Glutamatergic neuron (in vitro differentiated cells): ENCODE measurements at regions not wholly inside any gene's neighbourhood (a gene's known extent, or its start where the extent isn't known, plus 50 kb on each side); places are given as distances from the start of the nearest gene placed in this dataset.
"Not testable (repeated sequence)": the region's sequence is repeated elsewhere in the genome, so short reads cannot be mapped to it uniquely, and the experiment has no call there.

ENCODE experiments used
- DNase-seq: peaks from one replicate; pipeline ENCODE4 v3.0.0; 2022
- H3K27ac Mint-ChIP-seq: one replicate; pipeline ENCODE4 v1.8.0; 2020; ENCODE audit warnings: mild to moderate bottlenecking, mixed read lengths, inconsistent platforms; ENCODE audit not compliant: unreplicated experiment
- H3K27me3 Mint-ChIP-seq: one replicate; pipeline ENCODE4 v1.8.0; 2020; ENCODE audit warnings: mild to moderate bottlenecking, moderate library complexity, mixed read lengths, inconsistent platforms; ENCODE audit not compliant: unreplicated experiment
- H3K36me3 Mint-ChIP-seq: one replicate; pipeline ENCODE4 v1.8.0; 2020; ENCODE audit warnings: mild to moderate bottlenecking, mixed read lengths, inconsistent platforms; ENCODE audit not compliant: unreplicated experiment
- H3K4me1 Mint-ChIP-seq: one replicate; pipeline ENCODE4 v1.8.0; 2020; ENCODE audit warnings: mild to moderate bottlenecking, low read depth, mixed read lengths, inconsistent platforms; ENCODE audit not compliant: unreplicated experiment
- H3K4me3 Mint-ChIP-seq: one replicate; pipeline ENCODE4 v1.8.0; 2020; ENCODE audit warnings: mild to moderate bottlenecking, mixed read lengths, inconsistent platforms; ENCODE audit not compliant: unreplicated experiment
- H3K9me3 Mint-ChIP-seq: one replicate; pipeline ENCODE4 v1.8.0; 2020; ENCODE audit warnings: mild to moderate bottlenecking, moderate library complexity, mixed read lengths, inconsistent platforms; ENCODE audit not compliant: unreplicated experiment
- TF ChIP-seq, protein P1 (sequence below): fragments of 200-600 bp; sonication (generic); IDR thresholded peaks from one replicate; pipeline ENCODE4 v1.5.0; 2021; ENCODE audit not compliant: partially characterized antibody, unreplicated experiment

GRCh38 chr3:89955156-89955555 lies 847.7 kb downstream of the EPHA3 start:
- Mint-ChIP-seq H3K4me1 (peaks cover 3% of the 10 kb centered on the region), H3K27ac (no peak overlapping the region), H3K36me3 (no peaks in the 10 kb centered on the region), H3K9me3 (no peaks in the 10 kb centered on the region), H3K4me3 (no peak overlapping the region), H3K27me3 (no peaks in the 10 kb centered on the region)
- TF ChIP-seq, protein P1, sequence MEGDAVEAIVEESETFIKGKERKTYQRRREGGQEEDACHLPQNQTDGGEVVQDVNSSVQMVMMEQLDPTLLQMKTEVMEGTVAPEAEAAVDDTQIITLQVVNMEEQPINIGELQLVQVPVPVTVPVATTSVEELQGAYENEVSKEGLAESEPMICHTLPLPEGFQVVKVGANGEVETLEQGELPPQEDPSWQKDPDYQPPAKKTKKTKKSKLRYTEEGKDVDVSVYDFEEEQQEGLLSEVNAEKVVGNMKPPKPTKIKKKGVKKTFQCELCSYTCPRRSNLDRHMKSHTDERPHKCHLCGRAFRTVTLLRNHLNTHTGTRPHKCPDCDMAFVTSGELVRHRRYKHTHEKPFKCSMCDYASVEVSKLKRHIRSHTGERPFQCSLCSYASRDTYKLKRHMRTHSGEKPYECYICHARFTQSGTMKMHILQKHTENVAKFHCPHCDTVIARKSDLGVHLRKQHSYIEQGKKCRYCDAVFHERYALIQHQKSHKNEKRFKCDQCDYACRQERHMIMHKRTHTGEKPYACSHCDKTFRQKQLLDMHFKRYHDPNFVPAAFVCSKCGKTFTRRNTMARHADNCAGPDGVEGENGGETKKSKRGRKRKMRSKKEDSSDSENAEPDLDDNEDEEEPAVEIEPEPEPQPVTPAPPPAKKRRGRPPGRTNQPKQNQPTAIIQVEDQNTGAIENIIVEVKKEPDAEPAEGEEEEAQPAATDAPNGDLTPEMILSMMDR = no peak
- no peak for DNase-seq

DNA sequence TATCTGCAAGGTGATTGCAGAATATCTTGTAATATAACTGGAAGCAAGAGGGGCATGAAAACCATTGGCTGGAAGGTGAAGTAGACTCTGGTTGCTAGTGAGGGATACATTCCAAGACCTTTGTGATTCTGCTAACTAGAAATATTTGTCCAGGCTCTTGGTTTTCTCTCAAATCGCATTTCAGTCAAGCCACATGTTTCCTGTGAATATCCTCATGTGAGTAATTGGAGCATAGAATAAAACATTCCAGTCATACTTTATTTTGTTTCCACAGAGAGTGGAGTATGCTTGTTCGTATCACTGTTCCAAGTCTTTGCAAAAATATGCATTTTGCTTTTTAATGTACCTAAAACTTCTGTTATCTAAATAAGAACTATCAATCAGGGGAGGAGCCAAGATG lies 850.0 kb downstream of the EPHA3 start:
- TF ChIP-seq, protein P1 = no peak
- Mint-ChIP-seq H3K27me3 (no peaks in the 10 kb centered on the region), H3K9me3 (no peaks in the 10 kb centered on the region), H3K4me3 (no peak overlapping the region), H3K36me3 (no peaks in the 10 kb centered on the region), H3K27ac (no peak overlapping the region), H3K4me1 (no peaks in the 10 kb centered on the region)
- no peak for DNase-seq

GRCh38 chr3:89958163-89958562 lies 850.7 kb downstream of the EPHA3 start:
- not testable (repeated sequence) for DNase-seq, H3K9me3 Mint-ChIP-seq, H3K36me3 Mint-ChIP-seq, H3K4me1 Mint-ChIP-seq, H3K4me3 Mint-ChIP-seq, H3K27me3 Mint-ChIP-seq, H3K27ac Mint-ChIP-seq

DNA sequence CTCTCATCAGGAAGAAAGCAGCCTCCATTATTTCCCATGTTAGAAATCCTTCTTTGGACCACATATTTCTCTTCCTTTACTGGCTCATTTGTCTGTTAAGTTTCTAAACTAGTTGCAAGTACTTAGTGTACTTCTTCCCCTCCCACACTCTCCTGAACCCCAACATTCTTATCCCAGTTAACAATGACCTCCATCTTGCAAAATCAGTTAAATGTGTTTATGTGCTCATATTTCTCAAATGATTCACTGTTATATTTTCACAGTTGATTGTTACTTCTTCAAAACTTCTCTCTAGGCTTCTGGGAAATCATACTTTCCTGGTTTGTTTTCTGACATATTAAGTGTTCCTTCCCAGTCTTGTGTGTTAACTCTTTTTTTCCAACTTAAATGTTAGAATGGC lies 856.9 kb downstream of the EPHA3 start:
- no peaks in the 10 kb centered on the region for H3K27me3 Mint-ChIP-seq
- TF ChIP-seq, protein P1 = no peak
- no peaks in the 10 kb centered on the region for H3K36me3 Mint-ChIP-seq
- no peak for DNase-seq
- H3K4me1 Mint-ChIP-seq = no peaks in the 10 kb centered on the region
- H3K9me3 Mint-ChIP-seq = no peaks in the 10 kb centered on the region
- no peak overlapping the region for H3K4me3 Mint-ChIP-seq
- H3K27ac Mint-ChIP-seq = no peak overlapping the region

DNA sequence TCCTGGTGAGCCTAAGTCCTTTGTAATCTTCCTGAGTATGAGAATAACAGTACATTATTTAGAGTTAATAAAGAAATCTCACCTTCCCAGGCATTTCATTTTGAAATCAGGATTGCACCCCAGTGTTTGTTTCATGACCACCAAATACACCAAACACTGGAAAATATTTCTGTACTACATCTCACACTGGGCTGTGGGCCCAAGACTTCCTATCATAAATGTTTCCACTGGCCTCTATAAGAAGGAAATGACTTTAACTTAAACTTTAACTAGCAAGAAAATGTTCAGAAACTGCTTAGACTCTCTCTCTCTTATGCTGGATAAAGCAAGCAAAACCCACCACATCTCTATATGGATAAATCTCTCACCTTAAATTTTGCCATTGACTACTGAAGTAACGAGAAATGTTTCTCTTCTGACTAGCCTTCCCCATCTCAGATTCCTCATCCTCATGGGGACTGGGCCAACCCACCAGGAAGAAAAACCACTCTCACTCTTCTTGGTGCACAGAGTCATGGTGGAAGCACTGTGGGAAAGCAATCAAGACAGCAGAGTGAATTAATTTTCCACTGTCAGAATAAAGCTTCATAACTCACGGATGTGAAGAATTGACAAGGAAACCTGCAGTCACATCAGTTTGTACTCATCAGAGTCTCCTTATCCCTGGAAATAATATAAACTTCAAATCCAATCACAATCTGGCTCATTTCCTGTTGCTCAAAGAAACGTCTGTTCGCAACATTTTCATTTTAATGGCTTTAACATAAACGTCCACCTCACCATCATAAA lies 859.6 kb downstream of the EPHA3 start:
- peaks cover 2% of the 10 kb centered on the region for H3K27me3 Mint-ChIP-seq
- peaks cover 3% of the 10 kb centered on the region for H3K4me1 Mint-ChIP-seq
- no peak overlapping the region for H3K27ac Mint-ChIP-seq
- H3K9me3 Mint-ChIP-seq = no peaks in the 10 kb centered on the region
- no peak for DNase-seq
- TF ChIP-seq, protein P1 = no peak
- H3K36me3 Mint-ChIP-seq = no peaks in the 10 kb centered on the region
- no peak overlapping the region for H3K4me3 Mint-ChIP-seq
